HG03175 (cell line): ENCODE measurements at regions not wholly inside any gene's neighbourhood (a gene's known extent, or its start where the extent isn't known, plus 50 kb on each side); places are given as distances from the start of the nearest gene placed in this dataset.

ENCODE experiments used
- ATAC-seq: cut with Tn5 transposase; IDR thresholded peaks from one replicate; pipeline ENCODE4 v1.9.1; 2021; ENCODE audit warnings: mild to moderate bottlenecking, moderate library complexity; ENCODE audit not compliant: unreplicated experiment

DNA sequence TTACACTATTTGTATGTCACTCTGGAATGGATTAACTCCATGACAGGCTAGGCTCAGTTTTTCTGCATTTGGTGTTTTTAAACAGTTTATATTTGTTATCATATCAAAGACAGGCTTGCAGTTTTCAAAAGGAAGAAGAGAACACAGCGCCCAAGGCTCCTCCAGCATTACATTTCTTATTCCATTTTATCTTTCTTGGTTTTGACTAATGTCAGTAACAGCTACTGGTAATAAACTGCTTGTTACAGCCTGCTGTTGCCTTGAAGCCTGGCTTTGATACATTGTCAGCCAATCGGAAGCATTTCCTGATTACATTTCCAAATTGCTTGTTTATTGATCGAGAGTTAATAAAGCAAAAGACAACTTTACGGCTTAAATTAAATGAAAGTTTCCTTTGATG, 166.0 kb upstream of the MDFIC start:
- no peak for ATAC-seq

DNA sequence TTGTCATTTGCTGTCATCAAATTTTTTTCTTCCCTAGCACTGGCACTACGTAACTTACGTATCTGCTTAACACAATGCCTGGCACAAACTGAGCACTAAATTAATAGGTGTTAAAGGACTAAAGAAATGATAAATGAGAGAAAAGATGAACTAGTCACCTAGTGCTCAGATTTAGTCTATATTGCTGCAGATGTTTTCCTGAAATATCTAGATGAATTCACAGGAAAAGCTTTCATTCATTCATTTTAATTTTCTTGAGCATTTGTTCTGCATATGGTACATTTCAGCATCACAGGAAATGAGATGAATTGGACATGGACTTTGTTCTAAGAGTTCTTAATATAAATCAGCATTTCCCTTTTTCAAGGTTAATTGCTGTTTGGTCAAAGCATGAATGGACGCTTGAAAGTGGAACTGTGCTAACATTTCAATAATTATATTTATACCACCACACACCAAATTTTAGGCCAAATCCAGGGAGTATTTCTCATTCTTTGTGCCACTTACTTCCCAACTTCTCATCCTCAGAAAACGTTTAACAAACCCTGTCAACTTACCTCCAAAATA, 163.2 kb upstream of the MDFIC start:
- no peak for ATAC-seq

DNA sequence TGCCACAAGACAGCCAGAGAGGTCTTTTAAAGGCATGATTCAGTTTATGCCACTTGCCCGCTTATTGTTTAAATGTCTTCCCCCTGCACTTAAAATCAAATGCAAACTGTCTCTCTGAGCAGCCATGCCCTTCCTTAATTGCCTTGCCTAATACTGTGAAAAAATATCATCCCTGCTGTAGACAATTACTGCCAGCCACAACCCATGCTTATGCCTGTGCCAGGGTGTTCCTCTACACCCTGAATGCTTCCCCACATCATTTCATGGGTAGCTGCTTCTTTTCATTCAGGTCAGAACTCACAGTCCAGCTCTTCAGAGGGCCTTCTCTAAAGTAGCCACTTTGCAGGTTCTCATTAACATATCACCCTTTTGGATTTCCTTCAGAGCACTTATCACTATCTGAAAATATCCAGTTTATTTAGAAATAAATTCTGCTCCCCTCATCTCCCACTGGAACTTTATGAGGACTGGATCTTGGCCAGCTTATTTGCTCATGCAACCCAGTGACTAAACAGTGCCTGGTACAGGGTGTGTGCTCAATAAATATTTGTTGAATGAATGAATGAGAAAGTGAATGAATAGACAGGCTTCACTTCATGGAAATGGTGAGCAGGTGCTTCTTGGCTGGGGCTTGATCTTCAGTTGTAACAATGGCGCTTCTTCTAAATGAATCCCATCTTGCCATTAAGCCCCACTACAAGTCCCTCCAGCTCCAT, 162.4 kb upstream of the MDFIC start:
- no peak for ATAC-seq

DNA sequence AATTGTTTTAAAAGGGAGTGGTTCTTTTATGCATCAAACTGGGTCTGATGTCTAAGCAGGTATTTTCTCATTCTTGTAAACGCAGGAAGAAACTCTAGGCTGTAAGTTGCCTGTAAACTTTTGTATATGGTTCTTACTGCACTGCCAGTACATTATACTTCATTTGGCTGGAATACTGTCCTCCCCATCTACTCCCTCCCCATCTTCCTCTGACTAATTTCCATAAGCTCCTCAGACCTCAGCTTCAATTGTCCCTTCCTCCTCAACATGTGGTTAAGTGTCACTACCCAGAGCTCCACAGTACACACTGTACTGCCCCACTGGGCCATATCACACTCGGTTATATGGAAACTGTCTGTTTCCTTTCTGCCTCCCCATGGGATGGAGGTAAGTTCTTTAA, 161.4 kb upstream of the MDFIC start:
- no peak for ATAC-seq

DNA sequence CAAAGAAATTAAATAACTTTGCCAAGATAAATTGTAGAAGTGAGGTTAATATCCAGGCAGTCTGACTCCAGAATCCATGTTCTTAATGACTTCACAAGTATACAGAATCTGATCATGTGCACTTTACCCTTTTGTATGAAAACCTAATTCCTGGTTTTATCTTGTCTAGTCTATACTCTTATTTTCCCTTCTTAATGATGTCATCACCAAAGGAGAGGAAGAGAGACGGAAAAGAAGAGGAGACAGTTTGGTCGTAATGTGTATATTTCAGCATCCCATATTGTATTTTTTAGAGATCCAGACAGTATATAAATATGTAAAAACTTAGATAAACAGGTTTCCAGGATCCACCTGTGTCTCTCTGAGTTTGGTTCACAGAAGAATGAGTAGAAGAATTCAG, 159.9 kb upstream of the MDFIC start:
- ATAC-seq: no peak

DNA sequence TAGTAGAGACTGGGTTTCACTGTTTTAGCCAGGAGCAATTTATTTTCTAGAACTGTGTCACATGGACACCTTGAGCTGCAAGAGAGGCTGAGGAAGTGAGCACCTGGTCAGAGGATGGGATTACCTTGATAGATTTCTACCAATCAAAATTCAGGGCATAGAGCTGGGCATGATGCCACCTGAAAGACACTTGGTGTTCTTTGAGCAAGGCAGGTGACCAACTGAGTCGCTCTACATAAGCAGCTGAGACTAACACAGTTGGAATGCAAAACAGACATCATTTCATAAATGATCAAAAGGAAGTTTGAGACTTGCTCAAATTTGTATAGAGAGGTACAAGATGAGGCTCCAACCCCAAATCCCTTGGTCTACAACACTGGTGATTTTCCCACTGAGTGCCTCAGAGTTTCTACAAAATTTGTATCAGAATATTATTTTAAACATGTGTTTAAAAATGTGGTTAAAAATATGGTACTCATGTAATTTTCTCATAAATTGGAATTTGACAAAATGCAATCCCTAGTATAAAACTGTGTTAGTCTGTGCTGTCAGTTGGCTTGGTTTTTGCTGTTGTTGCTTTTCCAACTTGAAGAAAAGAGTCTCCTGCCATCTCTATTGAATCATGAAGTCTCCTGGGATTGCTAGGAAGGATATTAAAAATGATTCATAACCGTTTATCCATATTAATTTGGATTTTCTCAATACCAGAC, 156.4 kb upstream of the MDFIC start:
- no peak for ATAC-seq

DNA sequence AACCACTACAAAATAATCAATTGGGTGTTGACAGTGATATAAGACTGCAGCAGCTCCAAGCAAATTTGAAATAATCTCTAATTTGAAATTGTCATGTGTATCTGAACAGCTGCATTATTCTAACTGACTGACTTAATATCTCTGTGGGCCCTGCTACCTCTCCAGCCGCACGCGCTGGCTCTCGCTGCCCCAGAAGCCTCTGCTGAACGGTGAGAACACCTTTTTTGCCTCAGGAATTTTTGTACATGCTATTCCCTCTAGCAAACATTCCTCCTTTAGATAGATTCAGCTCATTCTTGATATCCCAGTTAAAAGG, 155.9 kb upstream of the MDFIC start:
- no peak for ATAC-seq

DNA sequence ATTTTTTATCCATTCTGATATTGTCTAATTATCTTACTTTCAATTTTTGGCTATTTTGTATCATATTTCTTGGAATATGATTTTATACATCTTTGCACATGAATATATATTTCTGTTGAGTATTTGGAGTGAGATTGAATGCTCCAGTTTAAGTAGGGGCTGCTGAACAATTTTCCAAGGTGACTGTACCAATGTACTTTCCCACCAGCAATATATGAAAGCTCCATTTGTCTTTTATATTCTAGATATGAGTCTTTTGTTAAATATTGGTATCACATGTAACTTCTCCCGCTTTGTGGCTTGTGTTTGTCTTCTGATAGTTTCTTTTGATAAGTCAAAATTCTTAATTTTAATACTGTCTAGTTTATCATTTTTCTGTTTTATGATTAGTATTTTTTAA, 144.6 kb upstream of the MDFIC start:
- ATAC-seq: no peak

DNA sequence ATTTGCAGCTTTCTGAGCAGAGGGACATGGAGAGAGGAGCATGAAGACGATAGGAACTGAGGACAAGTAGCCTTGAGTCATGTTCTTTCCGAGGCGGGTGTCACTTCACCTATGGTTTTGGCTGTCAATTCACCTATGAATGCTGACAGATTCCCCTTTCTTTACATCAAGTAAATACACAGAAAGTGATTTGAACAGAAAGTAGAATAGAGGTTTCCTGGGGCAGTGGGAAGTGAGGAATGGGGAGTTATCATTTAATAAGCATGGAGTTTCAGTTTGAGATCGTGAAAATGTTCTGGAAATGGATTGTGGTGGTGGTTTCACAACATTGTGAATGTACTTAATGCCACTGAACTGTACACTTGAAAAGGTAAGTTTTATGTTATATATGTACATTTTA, 138.4 kb upstream of the MDFIC start:
- ATAC-seq: no peak

DNA sequence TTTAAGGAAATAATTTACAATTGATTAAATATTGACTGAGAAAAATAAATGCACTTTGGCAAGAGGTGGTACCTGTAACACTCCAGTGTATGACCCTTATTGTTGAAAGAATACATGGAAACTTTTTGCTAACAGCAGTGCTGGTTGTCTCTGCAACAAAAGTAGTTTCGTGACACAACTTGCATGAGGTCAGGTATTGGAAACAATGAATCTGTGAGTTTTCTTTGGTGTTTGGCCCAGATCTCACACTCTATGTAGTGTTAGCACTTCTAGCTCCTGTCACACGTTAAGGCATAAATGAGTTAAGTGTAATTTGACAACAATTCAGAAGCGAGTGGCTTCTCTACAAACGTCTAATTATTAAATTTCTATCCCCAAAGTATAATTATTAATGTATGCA, 137.7 kb upstream of the MDFIC start:
- no peak for ATAC-seq

DNA sequence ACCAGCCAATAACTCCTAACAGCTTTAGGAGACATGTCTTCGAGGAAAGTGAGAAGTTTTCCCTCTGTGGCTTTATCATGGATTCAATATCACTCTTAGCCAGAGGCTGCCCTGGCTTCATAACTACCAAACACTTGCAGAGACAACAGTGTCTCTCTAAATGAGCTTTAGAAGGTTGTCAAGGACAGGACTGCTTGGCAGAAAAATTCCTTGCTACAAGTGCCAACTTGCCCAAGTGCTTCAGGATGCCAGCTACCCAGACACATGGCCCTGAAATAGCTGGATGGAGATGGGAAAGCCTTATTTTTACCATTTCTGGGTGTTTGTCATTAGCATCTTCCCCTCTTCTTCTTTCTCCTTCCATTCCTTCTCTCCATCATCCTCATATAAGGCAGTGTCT, 137.1 kb upstream of the MDFIC start:
- ATAC-seq: no peak

DNA sequence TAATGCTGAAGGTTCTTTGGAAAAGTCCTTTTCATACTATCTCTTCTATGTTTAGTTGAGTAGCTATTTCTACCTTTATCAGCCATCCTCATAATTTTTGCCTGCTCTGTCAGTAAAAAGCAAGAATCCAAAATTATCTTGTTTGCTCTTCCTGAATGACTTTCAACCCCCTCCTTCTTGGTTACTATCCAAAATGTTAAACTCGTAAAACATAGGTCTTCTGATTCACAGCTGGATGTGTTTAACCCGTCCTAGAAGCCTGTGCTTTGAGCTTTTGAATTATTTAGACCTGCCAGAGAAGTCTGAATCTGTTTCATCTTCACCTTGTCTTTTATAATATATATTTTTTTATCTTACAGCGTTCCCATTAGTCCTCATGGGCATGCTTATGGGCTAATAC, 136.4 kb upstream of the MDFIC start:
- ATAC-seq: no peak

DNA sequence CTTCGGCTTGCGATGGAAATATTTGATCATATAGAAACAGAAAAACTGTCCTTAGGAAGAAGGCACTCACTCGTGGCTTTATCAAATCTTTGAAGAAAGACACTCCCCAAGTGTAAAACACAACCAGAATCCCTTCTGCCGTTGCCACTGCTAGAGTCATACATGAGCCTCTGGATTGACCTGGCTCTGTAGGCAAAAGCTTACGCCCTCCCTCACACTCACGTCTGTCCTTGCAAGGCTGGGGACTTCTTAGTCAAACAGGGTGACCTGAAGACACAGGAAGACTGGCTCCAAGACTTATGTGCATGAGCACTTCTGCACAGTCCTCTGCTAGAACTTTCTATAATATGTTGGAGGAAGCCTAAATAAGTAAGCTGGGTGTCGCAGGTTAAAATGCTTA, 135.4 kb upstream of the MDFIC start:
- ATAC-seq: no peak

DNA sequence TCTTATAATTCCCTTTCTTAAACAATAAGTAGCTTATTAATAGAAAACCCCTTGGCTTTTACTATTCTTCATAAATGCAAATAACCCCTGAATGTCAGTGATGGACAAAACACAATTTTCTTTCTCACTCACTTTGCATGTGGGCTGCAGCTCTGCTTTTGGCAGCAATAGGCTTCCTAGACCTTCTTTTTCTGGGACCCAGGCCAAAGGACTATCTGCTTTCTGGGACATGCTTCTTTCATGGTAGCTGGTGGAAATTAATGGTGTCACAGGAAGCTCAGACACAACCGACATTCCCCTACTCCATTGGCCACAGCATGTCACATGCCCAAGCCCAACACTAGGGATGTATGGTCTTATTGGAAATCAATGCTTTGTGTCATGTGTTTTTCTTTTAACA, 134.3 kb upstream of the MDFIC start:
- no peak for ATAC-seq

DNA sequence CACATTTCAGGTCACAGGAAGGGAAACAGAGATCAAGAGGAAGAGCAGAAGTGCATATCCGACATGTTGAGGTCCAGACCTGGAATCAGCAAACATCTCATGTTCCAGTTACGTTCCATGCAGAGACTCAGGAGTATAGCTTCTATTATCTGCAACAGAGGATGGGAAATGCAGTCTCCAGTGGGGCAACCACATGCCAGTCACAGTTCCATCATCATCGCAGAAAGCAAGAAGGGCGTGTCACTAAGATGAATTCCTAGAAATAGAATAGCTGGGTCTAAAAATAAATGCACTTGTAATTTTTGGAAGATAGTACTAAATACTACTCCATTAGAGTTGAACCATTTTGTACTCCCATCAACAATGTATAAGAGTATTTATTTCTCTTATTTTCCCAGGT, 133.2 kb upstream of the MDFIC start:
- ATAC-seq: no peak

DNA sequence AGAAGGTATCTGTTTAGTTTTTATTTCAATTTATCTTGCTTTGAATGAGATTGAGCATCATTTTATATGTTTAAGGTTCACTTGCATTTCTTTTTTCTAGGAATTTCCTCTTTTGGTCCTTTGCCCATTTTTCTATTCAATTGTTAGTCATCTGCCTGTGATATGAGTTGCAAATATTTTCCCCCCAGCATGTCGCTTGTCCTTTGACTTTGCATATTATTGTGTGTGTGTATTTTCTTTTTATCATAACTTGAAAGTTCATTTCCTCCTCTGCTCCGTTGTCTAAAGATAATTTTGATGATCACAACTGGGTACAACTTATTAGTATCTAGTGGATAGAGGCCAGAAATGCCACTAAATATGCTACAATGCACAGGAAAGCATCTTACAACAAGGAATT, 132.7 kb upstream of the MDFIC start:
- ATAC-seq: no peak

DNA sequence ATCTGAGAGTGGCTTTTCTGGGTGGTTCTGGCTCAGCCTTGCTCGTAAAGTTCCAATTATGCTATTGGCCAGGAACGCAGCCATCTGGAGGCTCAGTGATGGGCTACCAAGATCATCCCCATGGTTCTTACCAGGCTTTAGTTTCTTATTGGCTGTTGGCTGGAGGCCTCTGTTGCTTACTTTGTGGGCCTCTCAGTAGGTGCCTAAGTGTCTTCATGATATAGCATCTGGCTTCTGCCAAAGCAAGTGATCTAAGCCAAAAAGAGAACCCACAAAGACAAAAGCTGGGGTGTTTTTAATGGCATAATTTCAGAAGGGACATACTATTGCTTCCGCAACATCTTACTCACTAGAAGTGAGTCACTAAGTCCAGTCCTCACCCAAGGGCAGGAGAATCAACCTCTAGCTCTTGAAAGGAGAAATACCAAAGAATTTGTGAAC, 132.0 kb upstream of the MDFIC start:
- ATAC-seq: no peak

DNA sequence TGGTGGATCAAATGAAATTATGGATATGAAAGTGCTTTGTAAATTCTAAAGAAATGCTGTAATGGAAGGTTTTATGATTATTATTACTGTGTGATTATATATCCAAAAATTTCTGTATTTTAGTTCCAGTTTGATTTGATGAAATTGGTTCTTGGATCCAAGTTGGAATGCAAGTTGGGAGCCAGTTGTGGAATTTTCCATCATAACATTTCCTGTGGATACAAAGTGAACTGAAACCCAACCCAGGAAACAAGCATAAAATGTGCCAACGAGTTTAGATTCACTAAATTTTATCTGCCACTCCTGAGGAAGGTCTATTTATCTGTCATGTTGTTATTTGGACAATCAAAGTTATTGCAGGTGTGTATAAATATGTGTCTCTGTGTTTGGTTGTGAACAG, 131.4 kb upstream of the MDFIC start:
- ATAC-seq: no peak

DNA sequence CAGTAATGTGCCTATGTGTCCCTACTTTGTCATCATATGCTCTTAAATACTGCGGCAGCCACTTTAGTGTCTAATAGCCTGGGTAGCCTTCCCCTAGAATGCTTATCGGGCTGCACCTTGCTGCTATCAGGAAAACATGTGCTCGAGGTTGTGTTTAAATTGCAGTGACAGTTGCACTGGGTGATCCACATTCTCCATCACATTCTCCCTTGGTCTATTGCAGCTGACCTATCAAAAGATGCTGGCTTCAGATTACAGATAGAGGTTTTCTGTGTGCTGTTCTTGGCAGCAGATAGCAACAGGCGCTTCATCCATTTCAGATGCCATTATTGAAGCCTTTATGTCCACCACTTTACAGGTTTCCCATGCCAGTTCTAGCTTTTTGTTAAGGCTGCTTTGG, 130.1 kb upstream of the MDFIC start:
- no peak for ATAC-seq

DNA sequence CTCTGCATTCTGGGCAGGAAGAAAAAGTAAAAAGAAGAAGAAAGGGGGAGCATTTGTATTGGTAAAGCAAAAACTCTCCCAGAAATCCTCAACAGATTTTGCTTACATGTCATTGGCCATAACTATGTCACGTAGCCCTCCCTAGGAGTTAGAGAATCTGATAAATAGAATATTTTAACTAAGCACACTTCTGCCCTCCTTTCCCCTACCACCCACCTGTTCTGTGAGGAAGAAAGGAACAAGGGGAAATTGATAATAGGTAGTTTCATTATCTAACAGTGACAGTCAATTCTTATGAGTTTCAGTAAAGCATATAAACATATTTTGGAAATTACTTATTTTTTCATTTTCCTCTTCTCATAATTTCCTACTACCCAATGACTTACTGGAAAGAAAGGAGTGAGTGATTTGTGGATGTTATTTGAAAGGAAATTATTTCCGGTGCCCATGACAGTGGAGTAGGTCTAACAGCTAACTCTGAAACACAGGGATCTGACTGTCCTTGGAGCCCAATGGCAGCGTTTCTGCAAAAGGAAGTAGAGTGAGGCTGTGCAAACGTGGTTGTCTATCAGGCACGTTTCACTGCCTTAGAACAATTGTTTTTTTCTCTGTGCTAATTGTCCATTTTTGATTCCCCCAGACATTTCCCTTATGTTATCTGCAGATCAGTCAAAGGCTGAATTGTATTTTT, 128.6 kb upstream of the MDFIC start:
- no peak for ATAC-seq

DNA sequence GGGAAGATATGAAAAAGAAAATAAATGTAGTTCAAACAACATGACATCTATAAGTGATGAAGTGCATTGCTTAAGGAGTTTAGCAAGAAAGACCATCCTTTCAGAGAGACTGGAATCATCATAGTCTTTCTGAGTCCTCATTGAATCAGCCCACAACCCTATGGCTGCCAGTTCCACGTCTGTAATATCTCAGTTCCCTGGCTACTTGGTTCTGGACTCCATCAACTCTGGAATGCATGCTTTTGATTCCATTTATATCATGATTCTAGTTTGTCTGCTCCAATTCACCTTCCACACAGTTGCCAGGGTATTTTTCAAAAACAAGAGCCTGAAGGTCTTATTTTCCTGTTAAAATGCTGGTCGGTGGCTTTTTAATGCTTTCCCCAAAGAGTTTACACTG, 126.4 kb upstream of the MDFIC start:
- ATAC-seq: no peak

DNA sequence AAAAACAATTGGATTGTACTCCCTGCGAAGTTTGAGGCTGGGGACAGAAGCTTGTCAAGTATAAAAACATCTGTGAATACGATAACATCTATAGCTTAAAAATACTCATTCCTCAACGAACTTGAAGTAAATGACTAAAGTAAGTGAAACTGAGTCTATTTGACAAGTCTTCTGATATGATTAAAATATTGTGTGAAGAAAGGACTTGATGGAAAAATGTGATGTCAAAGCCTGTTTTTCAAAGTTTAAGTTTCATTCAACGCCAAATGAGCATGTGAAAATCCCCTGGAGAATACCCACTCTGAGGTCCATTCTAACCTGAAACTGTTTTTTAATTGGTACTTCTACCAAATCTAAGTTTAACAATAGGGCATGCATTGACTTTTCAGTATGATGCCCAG, 122.3 kb upstream of the MDFIC start:
- ATAC-seq: no peak
